Left cardiac atrium (tissue), 4 donors: ENCODE measurements at regions not wholly inside any gene's neighbourhood (a gene's known extent, or its start where the extent isn't known, plus 50 kb on each side); places are given as distances from the start of the nearest gene placed in this dataset.

Experiments used
- ATAC-seq, 2 donors: fragments of 200-7000 bp; cut with Tn5 transposase; one replicate each; pipeline ENCODE4 v1.9.1; 2020; ENCODE audit warnings: mild to moderate bottlenecking in 2 of 2, moderate library complexity in 2 of 2
- DNase-seq: peaks from one replicate; pipeline ENCODE4 v3.0.0-alpha.2; 2020
- intact Hi-C, 2 donors: fragments of 100-400 bp; cut with DNase I; formaldehyde crosslinking; loops; one replicate each; pipeline versions ENCODE4 v1.14.1 to v1.15.1; 2022 to 2023
- donor health status: DM: no; HTN: yes; CAD: no.
- donor health status: DM: no; HTN: yes; CAD: no; lungs with severe emphysema.
- donor health status: DM: yes; HTN: yes; CAD: no.
- donor health status: Dilated cardiomyopathy.

DNA sequence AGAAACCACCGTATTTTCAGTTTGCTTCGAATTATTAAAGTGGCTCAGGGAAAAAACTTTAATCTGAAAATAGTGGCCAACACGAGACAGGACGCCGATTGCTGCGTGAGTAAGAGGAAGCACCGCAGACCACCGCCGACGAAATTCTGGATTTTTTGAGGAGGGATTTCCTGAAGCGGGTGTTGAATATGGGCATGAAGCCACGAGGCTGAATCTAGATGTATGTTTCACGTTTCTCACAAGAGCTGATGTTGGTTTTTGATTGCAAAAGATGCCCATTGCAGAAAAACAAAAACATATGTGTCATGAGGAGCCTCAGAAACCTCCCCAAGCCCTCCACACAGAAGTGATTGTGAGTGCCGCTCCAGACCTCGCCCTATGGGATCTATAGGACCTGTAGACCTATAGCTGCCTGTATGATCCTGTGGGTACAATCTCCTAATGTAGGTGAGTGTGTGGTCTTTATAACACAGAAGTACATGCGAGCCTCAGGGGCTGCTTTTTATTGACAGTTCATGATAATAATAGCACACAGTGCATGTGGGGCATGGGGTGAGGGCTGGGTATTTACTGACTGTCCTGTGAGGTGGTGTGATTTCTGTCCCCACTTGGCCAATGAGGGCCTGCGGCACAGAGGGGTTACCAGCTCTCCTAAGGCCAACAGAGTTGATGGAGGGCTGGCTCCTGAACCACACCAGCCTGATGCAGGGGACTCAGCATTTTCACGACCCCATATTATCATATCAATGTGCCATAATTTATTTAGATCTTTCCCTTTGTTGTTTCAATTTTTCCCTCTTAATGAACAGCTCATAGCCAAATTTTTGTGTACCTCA is 243.9 kb downstream of the DLL1 start:
- intact Hi-C loops, result no loop called here
- ATAC-seq, result no peak
- peak; percentile 2 for DNase-seq

- DNase-seq, result peak; percentile 14
- peak in 1 of 2 donors; percentile 11 for ATAC-seq
Measured at GRCh38 chr6:170045981-170046667, 244.8 kb downstream of the DLL1 start.

GRCh38 chr6:170045563-170045960 is 245.3 kb downstream of the DLL1 start:
- intact Hi-C loops, result loop anchor here in 1 of 2 donors (2.0 kb wide), 2 partner anchors 121 to 245 kb away; partner anchors contain the start of gene DLL1
- DNase-seq, result no peak
- ATAC-seq, result no peak

More at GRCh38 chr6:170045981-170046667, 244.8 kb downstream of the DLL1 start:
- intact Hi-C loops, result loop anchor here in 1 of 2 donors (2.0 kb wide), 2 partner anchors 121 to 245 kb away; partner anchors contain the start of gene DLL1

- ATAC-seq (no peak), DNase-seq (no peak)
- intact Hi-C loops, result loop anchor here in 1 of 2 donors (2.0 kb wide), 2 partner anchors 122 to 246 kb away; partner anchors contain the start of gene DLL1
Measured at GRCh38 chr6:170044836-170045562, 245.9 kb downstream of the DLL1 start.

DNA sequence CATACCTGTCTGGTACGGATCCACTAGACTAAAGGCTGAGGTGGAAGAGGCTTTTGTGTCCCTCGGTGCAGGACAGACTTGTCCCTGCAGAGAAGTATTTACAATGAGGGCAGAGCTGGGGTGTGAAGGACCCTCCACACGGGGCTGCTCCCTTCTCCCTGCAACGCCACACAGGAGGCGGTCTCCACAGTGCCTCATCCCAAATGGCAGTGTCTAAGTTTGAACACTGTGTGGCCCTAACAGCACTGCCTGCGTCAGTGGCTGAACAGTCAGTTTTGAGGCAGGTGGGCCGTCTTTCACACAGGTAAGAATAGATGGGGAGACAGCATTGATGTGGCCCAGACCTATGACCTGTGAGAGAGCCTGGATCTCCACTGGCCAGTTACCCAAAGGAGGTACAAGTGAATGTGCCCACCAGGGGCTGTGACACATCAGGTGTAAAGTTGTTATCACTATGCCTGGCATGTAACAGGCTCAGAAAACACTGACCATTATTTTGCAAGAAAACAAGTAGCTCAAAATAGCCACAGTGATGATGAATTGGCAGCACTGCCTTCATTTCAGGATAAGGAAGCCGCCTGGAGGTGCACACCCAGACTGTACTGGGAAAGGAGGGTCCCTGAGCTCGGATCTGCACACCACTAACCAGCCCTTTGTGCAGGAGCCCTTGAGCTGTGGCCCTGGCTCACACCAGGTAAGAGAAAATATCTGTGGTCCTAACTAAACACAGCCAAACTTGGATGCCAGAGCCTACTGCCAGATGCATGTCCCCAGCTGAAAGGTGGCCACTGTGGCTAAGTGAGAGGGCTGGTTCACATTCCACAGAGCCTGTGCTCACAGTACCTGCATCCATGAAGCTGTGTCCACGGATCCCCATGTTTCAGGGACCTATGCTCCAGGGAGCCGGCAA is 246.7 kb downstream of the DLL1 start:
- ATAC-seq (peak; percentile 55 to 64), DNase-seq (peak; percentile 26)
- intact Hi-C loops, result loop anchor here in 1 of 2 donors (2.0 kb wide), 2 partner anchors 123 to 247 kb away; partner anchors contain the start of gene DLL1

- DNase-seq, result peak; percentile 45
Measured at GRCh38 chr6:170043150-170043819, 247.6 kb downstream of the DLL1 start.

GRCh38 chr6:170042596-170043118 is 248.2 kb downstream of the DLL1 start:
- DNase-seq, result no peak
- ATAC-seq, result no peak
- intact Hi-C loops, result no loop called here

More at GRCh38 chr6:170043150-170043819, 247.6 kb downstream of the DLL1 start:
- ATAC-seq, result peak; percentile 84 to 86
- intact Hi-C loops, result no loop called here

DNA sequence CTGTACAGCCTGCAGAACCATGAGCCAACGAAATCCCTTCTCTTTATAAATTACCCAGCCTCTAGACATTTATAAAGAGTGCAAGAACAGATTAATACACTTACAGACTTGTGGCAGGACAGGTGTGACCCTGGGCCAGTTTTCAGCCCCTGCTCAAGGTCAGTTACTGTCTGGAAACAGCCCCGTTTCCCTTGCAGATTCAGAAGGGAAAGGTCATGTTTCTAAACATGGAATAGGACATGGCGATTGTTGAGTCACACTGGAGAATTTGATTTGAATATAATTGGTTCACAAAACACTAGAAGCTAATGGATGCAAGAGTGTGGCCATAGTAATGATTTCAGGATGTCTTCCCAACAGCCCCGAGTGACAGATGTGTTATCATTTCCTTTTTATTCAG is 248.8 kb downstream of the DLL1 start:
- ATAC-seq (no peak), DNase-seq (no peak)
- intact Hi-C loops, result no loop called here

DNA sequence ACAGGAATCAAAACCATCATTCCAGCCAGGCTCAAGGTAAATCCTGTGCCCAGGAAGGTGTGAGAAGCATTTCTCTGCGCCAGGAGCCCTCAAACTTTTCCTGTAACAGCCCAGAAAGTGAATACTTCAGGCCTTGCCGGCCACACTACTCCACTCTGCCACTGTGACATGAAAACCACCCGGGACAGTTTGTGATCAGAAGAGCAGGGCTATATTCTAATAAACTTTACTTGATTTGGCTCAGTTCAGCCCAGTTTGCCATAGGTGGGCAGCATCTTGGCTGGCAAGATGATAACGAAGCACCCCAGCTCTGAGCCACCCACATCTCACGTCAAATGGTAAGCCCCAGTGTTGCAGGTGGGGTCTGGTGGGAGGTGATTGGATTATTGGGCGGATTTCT is 249.4 kb downstream of the DLL1 start:
- no peak for ATAC-seq
- DNase-seq, result no peak
- intact Hi-C loops, result no loop called here

GRCh38 chr6:170040906-170041305 is 250.0 kb downstream of the DLL1 start:
- intact Hi-C loops, result no loop called here
- DNase-seq (no peak), ATAC-seq (no peak)

GRCh38 chr6:170040115-170040500 is 250.8 kb downstream of the DLL1 start:
- DNase-seq, result no peak
- no peak for ATAC-seq
- intact Hi-C loops, result no loop called here

- DNase-seq, result no peak
- no peak for ATAC-seq
- intact Hi-C loops, result no loop called here
Measured at GRCh38 chr6:170039156-170040114, 251.4 kb downstream of the DLL1 start.

DNA sequence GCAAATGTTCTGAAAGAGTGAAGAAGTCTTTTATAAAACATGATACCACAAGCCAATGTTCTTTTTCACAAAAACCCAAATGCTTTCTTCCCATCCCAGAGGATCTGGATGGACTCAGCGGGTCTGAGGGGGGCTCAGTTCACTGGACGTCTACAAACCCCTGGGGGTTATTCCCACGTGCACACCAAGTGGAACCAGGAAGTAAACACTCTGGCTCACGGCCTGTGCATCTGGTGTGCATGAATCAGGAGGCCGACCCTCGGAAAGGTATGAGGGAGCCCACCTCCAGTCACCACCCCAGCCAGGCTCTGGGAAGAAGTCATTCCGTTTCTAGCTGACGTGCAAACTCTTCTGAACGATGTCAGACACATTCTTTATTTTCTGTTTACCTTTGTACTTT is 252.2 kb downstream of the DLL1 start:
- DNase-seq (no peak), ATAC-seq (no peak)
- intact Hi-C loops, result no loop called here

GRCh38 chr6:170038251-170038650 is 252.6 kb downstream of the DLL1 start:
- ATAC-seq (no peak), DNase-seq (no peak)
- intact Hi-C loops, result no loop called here

DNA sequence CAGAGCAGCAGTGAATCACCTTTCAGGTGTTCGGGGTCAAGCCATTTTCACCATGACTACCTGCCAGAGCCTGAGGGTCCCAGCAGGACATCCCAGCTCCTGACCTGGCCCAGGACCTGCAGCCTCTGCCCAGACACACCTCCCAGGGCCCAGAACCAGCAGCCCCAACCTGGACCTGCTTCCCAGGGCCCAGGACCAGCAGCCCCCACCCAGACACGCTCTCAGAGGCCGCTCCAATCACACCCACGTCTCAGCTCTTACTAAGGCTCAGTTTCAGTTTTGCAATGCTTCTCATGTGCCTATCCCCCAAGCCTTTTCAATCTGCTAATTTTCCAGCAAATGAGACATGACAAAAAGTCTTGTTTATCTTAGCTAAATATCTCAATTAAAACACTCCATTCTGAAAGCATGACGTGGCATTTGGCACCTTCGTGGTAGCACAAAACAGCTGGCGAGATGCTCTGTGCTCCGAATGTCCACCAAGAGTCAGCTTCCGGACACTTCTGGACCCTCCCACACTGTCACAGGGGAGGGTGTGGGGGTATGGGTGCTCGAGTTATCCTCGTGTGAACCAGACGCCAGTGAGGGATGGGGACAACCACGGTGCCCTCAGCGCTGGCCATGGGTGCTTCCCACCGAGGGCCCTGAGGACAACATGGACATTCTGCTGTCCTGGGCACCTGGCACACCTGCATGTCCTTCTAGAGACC is 253.2 kb downstream of the DLL1 start:
- peak; percentile 28 to 58 for ATAC-seq

GRCh38 chr6:170036916-170037315 is 254.0 kb downstream of the DLL1 start:
- DNase-seq, result no peak
- no peak for ATAC-seq
- intact Hi-C loops, result no loop called here

More for the DNA sequence above, 253.2 kb downstream of the DLL1 start:
- no peak for DNase-seq
- intact Hi-C loops, result no loop called here
